Prostate gland (tissue), 2 donors: ENCODE measurements at regions not wholly inside any gene's neighbourhood (a gene's known extent, or its start where the extent isn't known, plus 50 kb on each side); places are given as distances from the start of the nearest gene placed in this dataset.

Experiments used
- DNase-seq: peaks from one replicate; pipeline ENCODE4 v3.0.0-alpha.2; 2019; ENCODE audit warnings: low spot score
- H3K27ac ChIP-seq, 2 donors: fragments of 200-600 bp; sonication (generic); 2 replicates each; pipeline ENCODE4 v1.5.1; 2017 to 2019
- H3K27me3 ChIP-seq: fragments of 200-600 bp; sonication (generic); replicated peaks from 2 replicates; pipeline ENCODE4 v1.5.1; 2019; ENCODE audit not compliant: insufficient read depth
- H3K36me3 ChIP-seq, 2 donors: fragments of 200-600 bp; sonication (generic); 1 replicate in 1 of 2; 2 replicates in 1 of 2; pipeline versions ENCODE4 v1.5.1 to v1.8.1; 2017 to 2019
- H3K4me1 ChIP-seq: fragments of 200-600 bp; sonication (generic); replicated peaks from 2 replicates; pipeline ENCODE4 v1.5.1; 2019
- H3K4me3 ChIP-seq, 2 donors: fragments of 200-600 bp; sonication (generic); 2 replicates each; pipeline ENCODE4 v1.5.1; 2017 to 2019
- H3K9me3 ChIP-seq: fragments of 200-600 bp; sonication (generic); 2 replicates; pipeline ENCODE4 v1.5.1; 2017
- POLR2A ChIP-seq: fragments of 450-650 bp; IDR thresholded peaks from one replicate; pipeline ENCODE4 v1.6.1; 2016; ENCODE audit warnings: antibody characterized with exemption, mild to moderate bottlenecking
- POLR2AphosphoS5 ChIP-seq: sonication (generic); formaldehyde crosslinking; IDR thresholded peaks from one replicate; pipeline ENCODE4 v1.6.1; 2017; ENCODE audit warnings: antibody characterized with exemption
- WGBS: methylation state at CpG from one replicate; pipeline ENCODE4 v1.1.5; 2018; 5-methylcytosine and 5-hydroxymethylcytosine counted together
- intact Hi-C: fragments of 100-400 bp; cut with DNase I; formaldehyde crosslinking; loops from one replicate; pipeline ENCODE4 v1.14.2; 2022
- TF ChIP-seq, protein P1 (sequence below), 4 experiments: fragments of 200-600 bp in 2 of 4; fragments of 450-650 bp in 2 of 4; sonication (generic) in 2 of 4; IDR thresholded peaks; 1 replicate in 3 of 4; 2 replicates in 1 of 4; pipeline ENCODE4 v1.5.1; 2016 to 2019; ENCODE audit warnings: antibody characterized with exemption in 4 of 4, mild to moderate bottlenecking in 2 of 4, moderate library complexity in 2 of 4

DNA sequence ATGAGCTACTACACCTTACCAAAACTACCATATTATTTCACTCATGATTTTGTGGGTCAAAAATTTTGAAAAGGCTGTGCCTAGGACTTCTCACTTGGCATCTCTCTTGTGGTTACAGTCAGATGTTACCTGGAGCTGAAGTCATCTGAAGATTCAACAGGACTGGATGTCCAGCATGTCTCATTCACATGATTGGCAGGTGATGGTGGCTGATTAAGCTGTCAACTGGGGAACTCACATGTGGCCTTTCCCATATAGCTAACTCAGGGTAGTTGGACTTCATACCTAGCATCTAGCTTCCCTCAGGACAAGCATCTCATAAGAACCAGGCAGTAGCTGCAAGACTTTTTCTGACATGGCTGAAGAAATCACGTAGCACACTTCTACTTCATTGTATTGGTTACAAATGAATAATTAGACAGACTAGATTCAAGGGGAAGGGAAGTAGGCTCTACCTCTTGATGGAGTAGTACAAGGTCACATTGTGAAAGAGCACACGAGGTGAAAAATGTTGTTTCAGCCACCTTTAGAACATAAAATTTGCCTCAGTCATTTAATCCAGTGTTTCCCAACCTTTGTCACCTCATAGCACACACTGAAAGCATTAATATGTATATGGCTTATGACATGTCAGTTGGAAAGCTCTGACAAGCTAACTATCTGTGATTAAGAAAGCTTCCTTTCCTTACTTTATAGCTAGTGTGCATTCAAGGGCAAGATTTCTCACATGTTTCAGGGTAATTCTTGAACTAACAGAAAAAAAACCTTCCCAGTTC is 68.0 kb upstream of the PTGFRN start:
- no peak overlapping the region for H3K4me3 ChIP-seq
- no peak for TF ChIP-seq POLR2AphosphoS5
- TF ChIP-seq, protein P1, sequence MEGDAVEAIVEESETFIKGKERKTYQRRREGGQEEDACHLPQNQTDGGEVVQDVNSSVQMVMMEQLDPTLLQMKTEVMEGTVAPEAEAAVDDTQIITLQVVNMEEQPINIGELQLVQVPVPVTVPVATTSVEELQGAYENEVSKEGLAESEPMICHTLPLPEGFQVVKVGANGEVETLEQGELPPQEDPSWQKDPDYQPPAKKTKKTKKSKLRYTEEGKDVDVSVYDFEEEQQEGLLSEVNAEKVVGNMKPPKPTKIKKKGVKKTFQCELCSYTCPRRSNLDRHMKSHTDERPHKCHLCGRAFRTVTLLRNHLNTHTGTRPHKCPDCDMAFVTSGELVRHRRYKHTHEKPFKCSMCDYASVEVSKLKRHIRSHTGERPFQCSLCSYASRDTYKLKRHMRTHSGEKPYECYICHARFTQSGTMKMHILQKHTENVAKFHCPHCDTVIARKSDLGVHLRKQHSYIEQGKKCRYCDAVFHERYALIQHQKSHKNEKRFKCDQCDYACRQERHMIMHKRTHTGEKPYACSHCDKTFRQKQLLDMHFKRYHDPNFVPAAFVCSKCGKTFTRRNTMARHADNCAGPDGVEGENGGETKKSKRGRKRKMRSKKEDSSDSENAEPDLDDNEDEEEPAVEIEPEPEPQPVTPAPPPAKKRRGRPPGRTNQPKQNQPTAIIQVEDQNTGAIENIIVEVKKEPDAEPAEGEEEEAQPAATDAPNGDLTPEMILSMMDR (IDR thresholded peaks at IDR 0.05) = no peak
- TF ChIP-seq POLR2A = no peak
- H3K27me3 ChIP-seq = no peaks in the 10 kb centered on the region
- WGBS = 62% methylated on average over 2 of the region's 2 CpGs
- H3K9me3 ChIP-seq = no peaks in the 10 kb centered on the region
- intact Hi-C loops = no loop called here
- no peaks in the 10 kb centered on the region for H3K4me1 ChIP-seq
- no peak overlapping the region for H3K27ac ChIP-seq
- DNase-seq = no peak
- no peaks in the 10 kb centered on the region for H3K36me3 ChIP-seq

DNA sequence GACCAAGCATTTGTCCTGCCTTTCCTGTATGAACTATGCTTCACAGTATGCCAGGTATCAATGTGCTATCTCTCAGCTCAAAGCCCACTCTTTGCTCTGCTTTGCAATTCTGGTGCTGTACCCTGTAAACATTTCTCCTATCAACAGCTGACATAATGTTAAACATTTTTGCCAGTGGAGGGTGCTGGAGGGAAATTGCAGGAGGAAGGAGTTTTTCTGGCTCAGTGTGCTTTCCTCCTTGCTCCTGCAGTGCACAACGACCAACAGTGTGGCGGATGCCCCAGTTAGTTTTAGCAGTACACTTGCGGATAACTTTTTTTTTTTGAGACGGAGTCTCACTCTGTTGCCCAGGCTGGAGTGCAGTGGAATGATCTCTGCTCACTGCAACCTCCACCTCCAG is 67.1 kb upstream of the PTGFRN start:
- DNase-seq = no peak
- Histone ChIP-seq H3K36me3 (no peaks in the 10 kb centered on the region), H3K4me3 (no peak overlapping the region), H3K27ac (no peak overlapping the region), H3K9me3 (no peaks in the 10 kb centered on the region), H3K4me1 (no peaks in the 10 kb centered on the region), H3K27me3 (no peaks in the 10 kb centered on the region)
- 81% methylated on average over 4 of the region's 4 CpGs for WGBS
- TF ChIP-seq POLR2A (no peak), POLR2AphosphoS5 (no peak)
- TF ChIP-seq, protein P1 (IDR thresholded peaks at IDR 0.05) = no peak
- intact Hi-C loops = no loop called here

DNA sequence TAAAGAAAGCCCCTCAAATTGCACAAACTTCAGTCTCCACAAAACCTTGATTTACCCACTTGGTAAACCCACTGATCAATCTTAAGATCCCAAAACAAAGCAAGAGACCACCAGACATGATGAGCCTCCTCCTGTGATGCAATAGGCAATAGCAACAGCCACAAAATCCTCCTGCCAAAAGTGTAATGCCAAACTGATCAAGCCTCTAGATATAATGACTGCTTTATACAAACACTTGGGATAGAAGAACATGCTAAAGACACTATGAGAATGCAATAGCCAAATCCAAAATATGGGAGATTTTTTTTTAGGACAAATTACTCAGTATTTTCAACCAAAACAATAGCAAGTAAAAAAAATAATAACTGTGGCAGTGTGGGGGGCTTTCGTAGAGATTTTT is 64.9 kb upstream of the PTGFRN start:
- Histone ChIP-seq H3K9me3 (no peaks in the 10 kb centered on the region), H3K4me3 (no peak overlapping the region), H3K27ac (no peak overlapping the region), H3K36me3 (no peaks in the 10 kb centered on the region), H3K4me1 (no peaks in the 10 kb centered on the region), H3K27me3 (no peaks in the 10 kb centered on the region)
- intact Hi-C loops = no loop called here
- TF ChIP-seq, protein P1 (IDR thresholded peaks at IDR 0.05) = no peak
- TF ChIP-seq POLR2A = no peak
- no peak for TF ChIP-seq POLR2AphosphoS5
- 93% methylated on average over 1 of the region's 1 CpG for WGBS
- no peak for DNase-seq

DNA sequence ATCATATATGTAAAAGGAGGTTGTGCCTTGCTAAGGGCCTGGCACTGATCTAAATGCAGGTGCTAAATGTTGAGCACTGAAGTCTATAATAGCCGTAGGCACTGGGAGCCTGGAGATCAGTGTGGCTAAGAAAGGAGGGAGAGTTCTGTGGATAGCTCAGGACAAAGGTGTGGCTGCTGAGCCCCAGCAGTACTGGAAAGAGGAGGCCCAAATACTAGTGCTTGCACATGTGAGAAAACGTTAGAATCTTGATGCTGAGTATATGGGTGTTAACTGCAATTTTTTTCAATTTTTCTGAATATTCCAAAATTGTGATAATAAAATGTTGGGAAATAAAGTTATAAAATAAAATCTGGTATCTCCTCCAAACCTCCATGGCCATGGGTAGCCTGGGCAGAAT is 62.5 kb upstream of the PTGFRN start:
- Histone ChIP-seq H3K4me3 (no peak overlapping the region), H3K4me1 (no peaks in the 10 kb centered on the region), H3K36me3 (no peaks in the 10 kb centered on the region), H3K27me3 (no peaks in the 10 kb centered on the region), H3K27ac (no peak overlapping the region), H3K9me3 (no peaks in the 10 kb centered on the region)
- TF ChIP-seq POLR2AphosphoS5 (no peak), POLR2A (no peak)
- TF ChIP-seq, protein P1 (IDR thresholded peaks at IDR 0.05) = no peak
- intact Hi-C loops = no loop called here
- WGBS = 83% methylated on average over 2 of the region's 2 CpGs
- no peak for DNase-seq
